Caco-2 (cell line): ENCODE measurements at regions not wholly inside any gene's neighbourhood (a gene's known extent, or its start where the extent isn't known, plus 50 kb on each side); places are given as distances from the start of the nearest gene placed in this dataset.

ENCODE experiments used
- BruUV-seq: library from RNA; stranded (reverse); fragments of 400-500 nt; replicated peaks from 2 replicates; lab custom pipeline; 2021; lab: Mats Ljungman, UMichigan
- CTCF ChIA-PET: fragments of 300-600 bp; sonication (Branson Sonifier 250); formaldehyde crosslinking; loops from one replicate; lab custom pipeline; 2022; ENCODE audit warnings: antibody characterized with exemption; lab: Charles Lee
- POLR2A ChIA-PET: fragments of 300-600 bp; sonication (Branson Sonifier 250); formaldehyde crosslinking; loops from one replicate; lab custom pipeline; 2022; ENCODE audit warnings: antibody characterized with exemption; lab: Charles Lee
- DNase-seq, 2 experiments: peaks; one replicate each; pipeline versions ENCODE4 v3.0.0 to v3.0.0-alpha.2; 2020 to 2022
- H3K27me3 ChIP-seq: replicated peaks from 2 replicates; pipeline ENCODE4 v1.6.0; 2011; ENCODE audit warnings: low read length; ENCODE audit not compliant: control insufficient read depth, insufficient read depth
- H3K36me3 ChIP-seq: 2 replicates; pipeline ENCODE4 v1.5.1; 2011; ENCODE audit warnings: low read length; ENCODE audit not compliant: control insufficient read depth, insufficient read depth
- H3K4me1 ChIP-seq: fragments of 250-450 bp; sonication (Bioruptor Pico); 2 replicates; pipeline ENCODE4 v1.5.1; 2020; ENCODE audit warnings: mild to moderate bottlenecking
- H3K4me3 ChIP-seq: 2 replicates; pipeline ENCODE4 v1.5.1; 2011; ENCODE audit warnings: low read depth, mild to moderate bottlenecking, control low read depth, low read length
- H3K9me3 ChIP-seq: fragments of 250-450 bp; sonication (Bioruptor Pico); 2 replicates; pipeline ENCODE4 v1.5.1; 2020; ENCODE audit warnings: mild to moderate bottlenecking, moderate library complexity
- H3K27ac Mint-ChIP-seq: one replicate; pipeline ENCODE4 v1.8.0; 2022; ENCODE audit warnings: mixed read lengths; ENCODE audit not compliant: unreplicated experiment
- H3K27me3 Mint-ChIP-seq: one replicate; pipeline ENCODE4 v1.8.0; 2022; ENCODE audit warnings: mixed read lengths; ENCODE audit not compliant: insufficient read depth, unreplicated experiment
- H3K36me3 Mint-ChIP-seq: one replicate; pipeline ENCODE4 v1.8.0; 2022; ENCODE audit warnings: mild to moderate bottlenecking, mixed read lengths; ENCODE audit not compliant: insufficient read depth, unreplicated experiment
- H3K4me1 Mint-ChIP-seq: one replicate; pipeline ENCODE4 v1.8.0; 2022; ENCODE audit warnings: low read depth, mixed read lengths; ENCODE audit not compliant: unreplicated experiment
- H3K4me3 Mint-ChIP-seq: one replicate; pipeline ENCODE4 v1.8.0; 2022; ENCODE audit warnings: mild to moderate bottlenecking, moderate library complexity, mixed read lengths; ENCODE audit not compliant: unreplicated experiment
- H3K9me3 Mint-ChIP-seq: one replicate; pipeline ENCODE4 v1.8.0; 2022; ENCODE audit warnings: mixed read lengths; ENCODE audit not compliant: unreplicated experiment
- CTCF ChIP-seq, 2 experiments: fragments of 200-600 bp in 1 of 2; IDR thresholded peaks; 1 replicate in 1 of 2; 2 replicates in 1 of 2; pipeline versions ENCODE4 v1.5.1 to v1.8.0; 2011 to 2022; ENCODE audit warnings: antibody characterized with exemption in 1 of 2, control low read depth in 1 of 2, inconsistent platforms in 1 of 2, low read depth in 1 of 2, low read length in 1 of 2, mild to moderate bottlenecking in 1 of 2, moderate library complexity in 1 of 2; ENCODE audit not compliant: insufficient read depth in 1 of 2, severe bottlenecking in 1 of 2, unreplicated experiment in 1 of 2
- intact Hi-C: fragments of 100-400 bp; cut with micrococcal nuclease; formaldehyde crosslinking; loops from one replicate; pipeline ENCODE4 v1.10.0; 2022; ENCODE audit not compliant: unreplicated experiment

- ChIA-PET CTCF (no interaction called here), POLR2A (no interaction called here)
- intact Hi-C loops: no loop called here
- H3K36me3 ChIP-seq: no peaks in the 10 kb centered on the region
- H3K4me1 ChIP-seq: no peaks in the 10 kb centered on the region
- Mint-ChIP-seq H3K4me3 (no peak overlapping the region), H3K27ac (no peak overlapping the region), H3K9me3 (no peaks in the 10 kb centered on the region), H3K4me1 (no peaks in the 10 kb centered on the region), H3K36me3 (no peaks in the 10 kb centered on the region), H3K27me3 (peaks cover 4% of the 10 kb centered on the region)
- no peak overlapping the region for H3K4me3 ChIP-seq
- no peak for DNase-seq
- no peaks in the 10 kb centered on the region for H3K9me3 ChIP-seq
- no peaks in the 10 kb centered on the region for H3K27me3 ChIP-seq
- no TSS peak for BruUV-seq
- TF ChIP-seq CTCF (IDR thresholded peaks at IDR 0.05; ENCODE audit: insufficient read depth in 1 of 2, low read depth in 1 of 2, low read length in 1 of 2, severe bottlenecking in 1 of 2, unreplicated experiment in 1 of 2): no peak
Measured at GRCh38 chr1:99455760-99456159, 190.2 kb upstream of the PALMD start.

- BruUV-seq: no TSS peak
- H3K27me3 ChIP-seq: no peaks in the 10 kb centered on the region
Measured at GRCh38 chr1:99456536-99456935, 189.4 kb upstream of the PALMD start.

GRCh38 chr1:99457381-99458165, 188.3 kb upstream of the PALMD start:
- Mint-ChIP-seq H3K36me3 (no peaks in the 10 kb centered on the region), H3K4me3 (no peak overlapping the region), H3K9me3 (no peaks in the 10 kb centered on the region), H3K4me1 (no peaks in the 10 kb centered on the region), H3K27ac (no peak overlapping the region), H3K27me3 (peaks cover 4% of the 10 kb centered on the region)
- TF ChIP-seq CTCF (IDR thresholded peaks at IDR 0.05; ENCODE audit: insufficient read depth in 1 of 2, low read depth in 1 of 2, low read length in 1 of 2, severe bottlenecking in 1 of 2, unreplicated experiment in 1 of 2): no peak
- H3K4me1 ChIP-seq: no peaks in the 10 kb centered on the region
- DNase-seq: no peak
- CTCF ChIA-PET: no interaction called here
- no peaks in the 10 kb centered on the region for H3K9me3 ChIP-seq
- H3K4me3 ChIP-seq: no peak overlapping the region
- H3K27me3 ChIP-seq: no peaks in the 10 kb centered on the region
- intact Hi-C loops: no loop called here
- no peaks in the 10 kb centered on the region for H3K36me3 ChIP-seq
- POLR2A ChIA-PET: no interaction called here
- BruUV-seq: no TSS peak

More at GRCh38 chr1:99456536-99456935, 189.4 kb upstream of the PALMD start:
- Mint-ChIP-seq H3K4me3 (no peak overlapping the region), H3K4me1 (no peaks in the 10 kb centered on the region), H3K36me3 (no peaks in the 10 kb centered on the region), H3K9me3 (no peaks in the 10 kb centered on the region), H3K27me3 (peaks cover 4% of the 10 kb centered on the region), H3K27ac (no peak overlapping the region)
- intact Hi-C loops: no loop called here
- Histone ChIP-seq H3K36me3 (no peaks in the 10 kb centered on the region), H3K9me3 (no peaks in the 10 kb centered on the region), H3K4me1 (no peaks in the 10 kb centered on the region), H3K4me3 (no peak overlapping the region)
- no peak for TF ChIP-seq CTCF (IDR thresholded peaks at IDR 0.05; ENCODE audit: insufficient read depth in 1 of 2, low read depth in 1 of 2, low read length in 1 of 2, severe bottlenecking in 1 of 2, unreplicated experiment in 1 of 2)
- POLR2A ChIA-PET: no interaction called here
- CTCF ChIA-PET: no interaction called here
- DNase-seq: no peak
